ENCODE measurements at regions not wholly inside any gene's neighbourhood (a gene's known extent, or its start where the extent isn't known, plus 50 kb on each side); places are given as distances from the start of the nearest gene placed in this dataset.

GRCh38 chr1:194598098-194598497, 1411.7 kb upstream of the B3GALT2 start:
- Mint-ChIP-seq H3K27ac (ENCODE audit: unreplicated experiment) (no peak overlapping the region), H3K4me1 (ENCODE audit: low read depth, unreplicated experiment) (no peaks in the 10 kb centered on the region), H3K9me3 (ENCODE audit: unreplicated experiment) (peaks cover 1% of the 10 kb centered on the region), H3K27me3 (ENCODE audit: unreplicated experiment) (no peaks in the 10 kb centered on the region), H3K4me3 (ENCODE audit: unreplicated experiment) (no peak overlapping the region), H3K36me3 (ENCODE audit: unreplicated experiment) (no peaks in the 10 kb centered on the region)
- TF ChIP-seq, protein P1, sequence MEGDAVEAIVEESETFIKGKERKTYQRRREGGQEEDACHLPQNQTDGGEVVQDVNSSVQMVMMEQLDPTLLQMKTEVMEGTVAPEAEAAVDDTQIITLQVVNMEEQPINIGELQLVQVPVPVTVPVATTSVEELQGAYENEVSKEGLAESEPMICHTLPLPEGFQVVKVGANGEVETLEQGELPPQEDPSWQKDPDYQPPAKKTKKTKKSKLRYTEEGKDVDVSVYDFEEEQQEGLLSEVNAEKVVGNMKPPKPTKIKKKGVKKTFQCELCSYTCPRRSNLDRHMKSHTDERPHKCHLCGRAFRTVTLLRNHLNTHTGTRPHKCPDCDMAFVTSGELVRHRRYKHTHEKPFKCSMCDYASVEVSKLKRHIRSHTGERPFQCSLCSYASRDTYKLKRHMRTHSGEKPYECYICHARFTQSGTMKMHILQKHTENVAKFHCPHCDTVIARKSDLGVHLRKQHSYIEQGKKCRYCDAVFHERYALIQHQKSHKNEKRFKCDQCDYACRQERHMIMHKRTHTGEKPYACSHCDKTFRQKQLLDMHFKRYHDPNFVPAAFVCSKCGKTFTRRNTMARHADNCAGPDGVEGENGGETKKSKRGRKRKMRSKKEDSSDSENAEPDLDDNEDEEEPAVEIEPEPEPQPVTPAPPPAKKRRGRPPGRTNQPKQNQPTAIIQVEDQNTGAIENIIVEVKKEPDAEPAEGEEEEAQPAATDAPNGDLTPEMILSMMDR (IDR thresholded peaks at IDR 0.05; ENCODE audit: partially characterized antibody, unreplicated experiment): no peak
- no peak for DNase-seq

- Mint-ChIP-seq H3K27me3 (ENCODE audit: unreplicated experiment) (no peaks in the 10 kb centered on the region), H3K36me3 (ENCODE audit: unreplicated experiment) (no peaks in the 10 kb centered on the region), H3K9me3 (ENCODE audit: unreplicated experiment) (no peaks in the 10 kb centered on the region), H3K27ac (ENCODE audit: unreplicated experiment) (no peak overlapping the region), H3K4me1 (ENCODE audit: low read depth, unreplicated experiment) (no peaks in the 10 kb centered on the region), H3K4me3 (ENCODE audit: unreplicated experiment) (no peak overlapping the region)
- TF ChIP-seq, protein P1 (IDR thresholded peaks at IDR 0.05; ENCODE audit: partially characterized antibody, unreplicated experiment): no peak
- no peak for DNase-seq
Observed at GRCh38 chr1:194586302-194586701, 1399.9 kb upstream of the B3GALT2 start.

DNA sequence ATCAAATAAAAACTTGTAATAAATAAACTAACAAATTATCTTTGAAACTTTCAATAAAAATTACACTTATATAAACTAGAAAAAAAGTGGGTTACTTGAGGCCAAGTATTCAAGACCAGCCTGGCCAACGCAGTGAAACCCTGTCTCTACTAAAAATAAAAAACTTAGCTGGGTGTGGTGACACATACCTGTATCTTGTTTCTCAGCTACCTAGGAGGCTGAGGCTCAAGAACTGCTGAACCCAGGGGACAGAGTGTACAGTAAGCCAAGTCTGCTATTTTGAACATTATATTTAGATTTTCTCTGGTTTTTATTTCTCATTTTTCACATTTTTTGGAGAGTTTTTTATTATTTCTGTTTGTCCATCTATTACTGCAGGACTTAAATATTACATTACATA, 1397.6 kb upstream of the B3GALT2 start:
- DNase-seq: no peak
- Mint-ChIP-seq H3K36me3 (ENCODE audit: unreplicated experiment) (no peaks in the 10 kb centered on the region), H3K4me1 (ENCODE audit: low read depth, unreplicated experiment) (no peaks in the 10 kb centered on the region), H3K27ac (ENCODE audit: unreplicated experiment) (no peak overlapping the region), H3K9me3 (ENCODE audit: unreplicated experiment) (no peaks in the 10 kb centered on the region), H3K27me3 (ENCODE audit: unreplicated experiment) (no peaks in the 10 kb centered on the region), H3K4me3 (ENCODE audit: unreplicated experiment) (no peak overlapping the region)
- TF ChIP-seq, protein P1 (IDR thresholded peaks at IDR 0.05; ENCODE audit: partially characterized antibody, unreplicated experiment): no peak

GRCh38 chr1:194570476-194570875, 1384.1 kb upstream of the B3GALT2 start:
- no peak for DNase-seq
- Mint-ChIP-seq H3K27me3 (ENCODE audit: unreplicated experiment) (no peaks in the 10 kb centered on the region), H3K9me3 (ENCODE audit: unreplicated experiment) (no peaks in the 10 kb centered on the region), H3K36me3 (ENCODE audit: unreplicated experiment) (no peaks in the 10 kb centered on the region), H3K4me1 (ENCODE audit: low read depth, unreplicated experiment) (no peaks in the 10 kb centered on the region), H3K27ac (ENCODE audit: unreplicated experiment) (no peak overlapping the region), H3K4me3 (ENCODE audit: unreplicated experiment) (no peak overlapping the region)
- TF ChIP-seq, protein P1 (IDR thresholded peaks at IDR 0.05; ENCODE audit: partially characterized antibody, unreplicated experiment): no peak

DNA sequence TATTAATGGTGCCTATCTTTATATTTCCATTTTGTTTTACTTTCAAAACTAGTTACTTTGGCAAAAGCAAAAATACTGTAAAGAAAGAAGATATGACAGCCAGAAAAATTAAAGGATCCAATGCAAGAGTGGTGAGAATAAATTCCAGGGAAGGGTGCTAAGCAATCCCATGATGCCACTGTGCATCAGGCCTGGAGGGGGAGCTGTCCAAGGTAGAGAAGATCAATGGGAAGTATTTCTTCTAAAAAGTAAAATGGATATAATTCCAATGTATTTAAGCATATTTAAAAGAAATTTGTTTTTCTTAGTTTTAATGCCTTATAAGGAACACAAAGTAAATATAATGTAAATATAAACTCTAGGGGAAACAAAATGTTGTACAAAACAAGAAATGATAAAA, 1382.2 kb upstream of the B3GALT2 start:
- DNase-seq: no peak
- no peak overlapping the region for H3K4me3 Mint-ChIP-seq (ENCODE audit: unreplicated experiment)
- TF ChIP-seq, protein P1 (IDR thresholded peaks at IDR 0.05; ENCODE audit: partially characterized antibody, unreplicated experiment): no peak
- H3K27me3 Mint-ChIP-seq (ENCODE audit: unreplicated experiment): no peaks in the 10 kb centered on the region
- H3K36me3 Mint-ChIP-seq (ENCODE audit: unreplicated experiment): no peaks in the 10 kb centered on the region
- no peak overlapping the region for H3K27ac Mint-ChIP-seq (ENCODE audit: unreplicated experiment)
- H3K9me3 Mint-ChIP-seq (ENCODE audit: unreplicated experiment): no peaks in the 10 kb centered on the region
- no peaks in the 10 kb centered on the region for H3K4me1 Mint-ChIP-seq (ENCODE audit: low read depth, unreplicated experiment)
